KBM-7 (cell line): ENCODE measurements at regions not wholly inside any gene's neighbourhood (a gene's known extent, or its start where the extent isn't known, plus 50 kb on each side); places are given as distances from the start of the nearest gene placed in this dataset.
A peak's percentile ranks its signal among the peaks of the same experiment; 100 is the strongest.
"Not testable (repeated sequence)": the region's sequence is repeated elsewhere in the genome, so short reads cannot be mapped to it uniquely, and the experiment has no call there.

ENCODE experiments used
- DNase-seq: peaks from one replicate; pipeline ENCODE4 v3.0.0-alpha.2; 2015
- in situ Hi-C: fragments of 300-500 bp; cut with MboI; formaldehyde crosslinking; loops from 2 replicates; pipeline ENCODE4 v1.14.3; 2020; ENCODE audit warnings: low sequenced_read_pairs, low pct_unique_long_range_greater_than_20kb, mixed read lengths

DNA sequence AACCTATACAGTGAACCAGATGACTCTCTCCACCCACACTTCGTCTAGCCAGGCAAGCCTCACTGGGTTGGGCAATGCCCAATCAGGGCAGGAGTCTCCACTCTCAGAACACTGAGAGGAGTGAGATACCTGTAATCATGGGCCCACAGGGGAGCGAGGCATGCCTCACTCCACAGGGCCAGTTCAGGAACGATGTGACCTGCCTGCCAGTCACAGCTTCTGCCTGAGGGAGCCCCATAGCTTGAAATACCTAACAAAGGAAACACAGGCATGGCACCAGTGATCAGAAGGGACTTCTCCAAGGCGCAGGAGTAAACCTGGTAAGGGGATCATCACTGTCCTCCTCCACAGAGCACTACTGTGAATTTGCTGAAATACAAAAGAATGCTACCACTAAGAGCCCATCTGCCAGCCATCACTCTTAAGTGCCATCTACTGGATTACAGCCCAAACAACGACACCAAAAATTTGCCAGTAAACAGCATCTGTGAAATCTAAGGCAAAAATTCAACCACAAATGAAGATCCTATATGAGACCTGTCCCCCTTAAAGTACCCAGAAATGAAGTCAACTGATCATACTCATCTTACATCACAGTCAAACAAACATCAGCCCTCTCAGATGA is 689.9 kb upstream of the SEMA6D start:
- in situ Hi-C loops, result no loop called here
- DNase-seq, result no peak

DNA sequence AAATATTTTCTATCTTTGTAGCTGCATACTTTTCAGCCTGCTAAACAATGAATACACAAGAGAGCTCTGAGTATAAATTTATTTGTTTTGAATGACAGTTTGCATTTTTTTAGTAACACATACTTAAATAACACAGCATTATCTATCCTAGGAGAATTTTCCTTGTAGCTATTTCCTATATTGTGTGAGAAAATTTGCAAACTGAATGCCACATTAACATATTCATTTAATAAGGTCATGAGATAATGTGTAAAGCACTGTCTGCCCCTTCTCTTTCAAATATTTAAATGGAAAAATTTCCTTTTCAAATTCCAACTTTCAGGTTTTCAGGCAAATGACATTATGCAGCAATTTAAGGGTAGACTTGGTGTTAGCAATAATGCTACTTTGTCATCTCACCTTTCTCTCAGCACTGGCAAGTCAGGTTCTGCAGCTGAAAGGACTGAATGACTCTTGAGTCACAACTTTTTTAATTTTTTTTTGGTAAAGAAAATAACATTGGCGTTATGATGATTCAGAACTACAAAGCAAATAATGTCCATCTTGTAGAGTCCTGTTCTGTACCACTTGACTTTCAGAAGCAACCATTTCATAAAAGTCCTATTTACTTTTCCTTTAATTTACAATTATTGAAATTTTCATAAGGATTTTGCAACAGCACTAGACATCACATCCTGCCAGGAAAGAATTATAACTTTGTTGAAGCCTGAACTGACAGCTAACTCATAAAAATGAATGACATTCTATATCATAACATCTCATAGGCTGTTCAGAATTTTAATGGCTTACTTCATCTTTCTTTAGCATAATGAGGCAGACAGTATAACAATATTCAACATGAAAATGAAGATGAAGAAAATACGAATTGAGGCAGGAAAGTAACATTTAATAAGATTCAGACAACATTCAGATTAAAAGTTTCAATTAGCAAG is 681.6 kb upstream of the SEMA6D start:
- in situ Hi-C loops, result no loop called here
- DNase-seq, result no peak

DNA sequence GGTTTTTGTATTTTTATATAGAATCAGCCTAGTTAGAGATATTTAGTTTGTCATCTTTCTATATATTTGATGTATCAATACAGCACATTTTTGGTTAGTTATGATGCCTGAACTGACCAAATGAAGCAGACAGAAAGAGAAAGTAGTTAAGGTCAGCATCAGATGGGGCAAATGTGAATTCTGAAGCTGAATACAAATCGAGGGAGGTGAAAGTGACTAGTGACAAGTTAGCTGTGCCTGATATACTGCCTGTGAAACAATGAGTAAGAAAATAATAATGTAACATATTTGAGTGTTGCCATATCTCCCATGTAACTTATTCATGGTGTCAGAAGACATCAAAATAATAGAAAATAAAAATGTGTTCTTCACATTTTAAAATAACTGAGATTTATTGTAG is 680.3 kb upstream of the SEMA6D start:
- no peak for DNase-seq
- in situ Hi-C loops, result no loop called here

DNA sequence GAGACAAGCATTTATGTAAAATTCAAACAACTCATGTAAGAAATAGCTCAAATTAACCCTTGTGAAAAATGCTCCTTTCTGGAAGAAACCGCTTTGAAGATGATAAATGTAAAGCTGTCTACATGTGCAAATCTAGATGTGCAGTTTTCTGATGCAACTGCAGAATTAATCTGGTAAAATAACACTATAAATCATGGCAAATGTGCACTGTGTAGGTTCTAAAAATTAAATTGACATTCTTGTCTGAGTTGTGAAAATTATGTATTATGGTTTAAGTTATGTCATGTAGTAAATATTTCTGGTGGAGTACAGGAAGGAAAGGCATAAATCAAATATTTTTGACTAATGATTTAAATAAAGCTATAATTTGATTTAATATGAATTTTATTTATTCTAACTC is 678.1 kb upstream of the SEMA6D start:
- in situ Hi-C loops, result no loop called here
- DNase-seq, result no peak

DNA sequence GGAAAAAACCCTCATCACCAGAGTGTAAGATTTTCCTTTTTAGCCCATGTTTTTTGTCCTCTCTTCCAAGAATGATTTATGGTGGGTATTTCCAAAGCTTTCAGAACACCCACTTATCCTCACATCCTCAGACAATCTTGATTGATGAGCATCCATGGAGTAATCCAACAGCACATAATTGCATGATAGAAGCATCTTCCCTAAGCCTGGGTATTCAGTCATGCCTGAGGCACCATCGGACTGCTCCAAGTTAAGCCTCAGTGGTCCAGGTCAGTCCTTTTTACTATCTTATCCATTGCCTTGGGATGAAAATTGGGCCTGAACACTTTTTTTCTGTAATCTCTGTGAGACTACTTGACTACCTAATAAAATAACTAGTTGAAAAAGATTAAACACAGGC is 676.0 kb upstream of the SEMA6D start:
- in situ Hi-C loops, result no loop called here
- DNase-seq, result no peak

DNA sequence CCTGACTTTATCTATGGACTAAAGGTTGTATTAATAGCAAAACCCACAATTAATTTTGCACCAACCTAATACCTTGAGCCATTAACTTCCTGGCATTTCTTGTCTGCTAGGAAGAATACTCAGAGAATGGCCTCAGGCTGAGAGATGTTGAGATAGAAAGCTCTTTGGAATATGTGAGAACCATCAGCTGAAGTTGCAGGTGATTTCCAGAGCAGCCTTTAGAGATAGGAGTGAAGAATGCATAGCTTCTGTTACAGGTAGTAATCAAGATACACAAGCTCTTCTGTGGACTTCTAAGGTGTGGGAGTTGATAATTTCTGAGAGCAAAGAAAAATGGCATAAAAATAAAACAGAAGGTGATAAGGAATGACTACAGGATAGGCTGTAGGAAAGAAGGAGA is 669.3 kb upstream of the SEMA6D start:
- DNase-seq, in situ Hi-C loops: not testable (repeated sequence)

DNA sequence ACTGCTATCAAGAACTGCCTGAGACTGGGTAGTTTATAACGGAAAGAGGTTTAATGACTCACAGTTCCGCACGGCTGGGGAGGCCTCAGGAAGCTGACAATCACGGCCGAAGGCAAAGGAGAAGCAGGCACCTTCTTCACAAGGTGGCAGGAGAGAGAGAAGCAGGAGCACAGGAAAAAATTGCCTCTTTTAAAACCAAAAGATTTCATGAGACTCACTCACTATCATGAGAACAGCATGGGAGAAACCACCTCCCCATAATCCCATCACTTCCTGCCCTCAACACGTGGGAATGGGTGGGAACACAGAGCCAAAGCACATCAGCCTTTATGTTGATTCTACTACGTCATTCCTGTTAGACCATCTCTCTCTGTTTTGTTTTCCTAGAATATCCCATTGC is 650.9 kb upstream of the SEMA6D start:
- peak; percentile 2 for DNase-seq
- in situ Hi-C loops, result no loop called here

DNA sequence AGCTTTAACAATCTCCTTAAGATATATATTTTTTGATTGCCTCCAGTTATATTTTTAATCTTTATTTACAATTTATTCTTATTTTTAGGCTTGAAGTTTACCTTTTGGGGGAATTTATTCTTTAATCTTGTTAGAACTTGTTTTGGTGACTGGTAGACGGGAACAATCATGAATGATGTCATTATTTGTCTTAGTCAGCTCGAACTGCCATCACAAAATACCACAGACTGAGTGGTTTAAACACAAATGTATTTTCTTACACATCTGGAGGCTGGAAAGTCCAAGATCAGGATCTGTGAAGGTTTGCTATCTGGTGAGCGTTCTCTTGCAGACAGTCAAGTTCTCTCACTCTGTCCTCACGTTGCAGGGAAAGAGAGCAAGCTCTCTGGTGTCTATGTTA is 639.5 kb upstream of the SEMA6D start:
- in situ Hi-C loops, DNase-seq: not testable (repeated sequence)

DNA sequence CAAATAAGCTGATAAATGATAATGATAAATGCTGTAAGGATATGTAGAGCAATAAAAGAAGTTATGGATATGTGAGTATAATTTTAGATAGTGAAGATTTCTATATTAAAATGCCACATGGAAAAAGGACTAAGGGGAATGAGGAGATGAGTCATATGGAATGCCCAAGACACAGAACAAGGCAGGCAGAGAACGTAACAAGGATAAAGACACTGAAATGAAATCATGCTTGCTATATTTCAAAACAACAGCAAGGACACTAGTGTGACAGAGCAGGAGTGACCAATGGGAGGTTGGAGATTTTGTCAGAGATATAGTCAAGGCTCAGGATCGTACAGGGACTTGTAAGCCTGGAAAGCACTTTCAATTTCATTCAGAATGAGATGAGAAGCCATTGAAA is 621.5 kb upstream of the SEMA6D start:
- in situ Hi-C loops, result no loop called here

DNA sequence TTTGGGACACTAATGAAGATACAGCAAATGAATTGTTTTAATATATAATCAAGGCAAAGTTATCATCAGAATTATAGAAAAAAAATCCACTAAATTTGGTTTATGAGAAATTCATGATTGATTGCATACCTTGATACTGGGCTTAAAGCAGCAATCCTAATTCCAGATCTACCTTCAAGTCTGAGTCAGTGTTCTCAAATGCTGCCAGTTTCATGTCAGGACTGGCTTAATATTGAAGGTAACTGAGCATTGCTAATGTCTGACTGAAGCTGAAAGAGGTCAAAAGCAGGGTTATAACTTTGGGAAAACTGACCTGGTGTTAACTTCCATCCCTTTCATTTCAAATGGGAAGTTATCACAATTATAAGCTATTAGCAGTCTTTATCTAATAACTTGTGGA is 618.8 kb upstream of the SEMA6D start:
- DNase-seq, in situ Hi-C loops: not testable (repeated sequence)

More for the DNA sequence above, 621.5 kb upstream of the SEMA6D start:
- DNase-seq, result no peak

DNA sequence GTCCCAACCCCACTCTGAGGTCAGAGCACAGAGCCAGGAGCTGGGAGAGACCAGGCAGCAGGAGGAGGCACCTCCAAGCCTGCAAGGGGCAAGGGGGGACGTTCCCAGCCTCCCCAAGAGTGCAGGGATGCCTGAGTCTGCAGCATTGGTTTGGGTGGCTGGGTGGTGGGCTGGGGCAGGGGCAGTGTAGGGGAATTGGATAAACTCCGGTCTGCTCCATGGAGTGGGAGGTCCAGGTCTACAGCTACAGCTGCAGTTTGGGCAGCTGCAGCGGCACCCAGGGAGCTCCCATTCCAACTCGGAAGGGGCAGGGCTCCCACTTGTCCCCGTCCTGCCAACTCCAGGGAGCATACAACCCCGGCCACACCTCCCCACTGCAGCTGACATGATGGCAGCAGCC is 617.5 kb upstream of the SEMA6D start:
- DNase-seq, in situ Hi-C loops: not testable (repeated sequence)

DNA sequence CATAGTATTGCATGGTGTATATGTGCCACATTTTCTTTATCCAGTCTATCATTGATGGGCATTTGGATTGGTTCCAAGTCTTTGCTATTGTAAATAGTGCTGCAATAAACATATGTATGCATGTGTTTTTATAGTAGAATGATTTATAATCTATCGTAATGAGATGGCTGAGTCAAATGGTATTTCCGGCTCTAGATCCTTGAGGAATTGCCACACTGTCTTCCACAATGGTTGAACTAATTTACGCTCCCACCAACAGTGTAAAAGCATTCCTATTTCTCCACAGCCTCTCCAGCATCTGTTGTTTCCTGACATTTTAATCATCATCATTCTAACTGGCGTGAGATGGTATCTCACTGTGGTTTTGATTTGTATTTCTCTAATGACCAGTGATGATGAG is 608.5 kb upstream of the SEMA6D start:
- in situ Hi-C loops, DNase-seq: not testable (repeated sequence)

DNA sequence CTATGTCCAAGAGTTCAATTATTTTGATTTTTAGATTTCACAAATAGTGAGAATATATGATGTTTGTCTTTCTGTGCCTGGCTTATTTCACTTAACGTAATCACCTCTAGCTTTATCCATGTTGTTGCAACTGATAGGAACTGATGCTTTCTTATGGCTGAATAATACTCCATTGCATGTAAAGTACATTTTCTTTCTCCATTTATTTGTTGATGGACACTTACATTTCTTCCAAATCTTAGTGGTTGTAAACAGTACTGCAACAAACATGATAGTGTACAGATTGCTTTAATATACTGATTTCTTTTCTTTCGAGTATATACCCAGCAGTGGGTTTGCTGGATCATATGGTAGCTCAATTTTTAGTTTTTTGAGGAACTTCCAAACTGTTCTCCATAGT is 600.6 kb upstream of the SEMA6D start:
- DNase-seq, result no peak
- in situ Hi-C loops, result no loop called here

DNA sequence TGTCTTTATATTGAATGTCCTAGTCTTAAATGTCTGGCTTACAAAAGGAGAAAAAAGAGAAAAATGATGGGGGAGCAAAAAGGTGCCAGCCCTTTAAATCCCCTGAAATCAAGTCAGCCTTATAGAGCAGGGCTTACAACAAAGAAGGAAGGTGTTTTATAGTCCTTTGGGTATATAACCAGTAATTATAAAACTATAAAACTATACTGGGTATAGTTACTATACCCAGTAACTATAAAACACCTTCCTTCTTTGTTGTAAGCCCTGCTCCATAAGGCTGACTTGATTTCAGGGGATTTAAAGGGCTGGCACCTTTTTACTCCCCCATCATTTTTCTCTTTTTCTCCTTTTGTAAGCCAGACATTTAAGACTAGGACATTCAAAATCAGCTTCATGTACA is 598.0 kb upstream of the SEMA6D start:
- in situ Hi-C loops, result no loop called here
- DNase-seq, result no peak

DNA sequence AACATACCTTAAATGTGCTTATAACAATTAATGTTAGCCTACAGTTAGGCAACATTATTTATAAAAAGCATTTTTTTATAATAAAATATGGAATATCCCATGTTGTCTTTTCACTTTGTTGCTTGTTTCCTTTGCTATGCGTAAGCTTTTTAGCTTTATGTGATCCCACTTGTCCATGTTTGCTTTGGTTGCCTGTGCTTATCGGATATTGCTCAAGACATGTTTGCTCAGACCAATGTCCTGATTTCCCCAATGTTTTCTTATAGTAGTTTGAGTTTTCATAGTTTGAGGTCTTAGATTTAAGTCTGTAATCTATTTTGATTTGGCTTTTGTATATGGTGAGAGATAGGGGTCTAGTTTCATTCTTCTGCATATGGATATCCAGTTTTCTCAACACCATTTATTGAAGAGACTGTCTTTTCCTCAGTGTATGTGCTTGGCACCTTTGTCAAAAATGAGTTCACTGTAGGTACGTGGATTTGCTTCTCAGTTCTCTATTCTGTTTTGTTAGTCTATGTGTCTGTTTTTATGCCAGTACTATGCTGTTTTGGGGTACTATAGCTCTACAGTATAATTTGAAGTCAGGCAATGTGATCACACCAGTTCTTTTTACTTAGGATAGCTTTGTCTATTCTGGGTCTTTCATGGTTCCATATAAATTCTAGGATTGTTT is 592.7 kb upstream of the SEMA6D start:
- DNase-seq, result no peak
- in situ Hi-C loops, result no loop called here

DNA sequence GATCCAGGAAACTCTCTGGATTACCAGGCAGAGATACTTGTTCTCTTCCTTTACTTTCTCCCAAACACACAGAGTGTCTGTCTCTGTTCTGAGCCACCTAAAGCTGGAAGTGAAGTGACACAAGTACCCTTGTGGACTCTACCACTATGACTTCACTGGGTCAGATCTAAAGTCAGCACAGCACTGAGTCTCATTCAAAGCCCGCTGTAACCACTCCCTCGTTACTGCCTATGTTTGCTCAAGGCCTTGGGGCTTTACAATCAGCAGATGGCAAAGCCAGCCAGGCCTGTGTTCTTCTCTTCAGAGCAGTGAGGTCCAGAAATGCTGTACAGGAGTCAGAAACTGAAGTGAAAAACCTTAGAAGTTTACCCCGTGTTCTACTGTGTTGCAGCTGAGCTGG is 588.3 kb upstream of the SEMA6D start:
- no peak for DNase-seq
- in situ Hi-C loops, result no loop called here

DNA sequence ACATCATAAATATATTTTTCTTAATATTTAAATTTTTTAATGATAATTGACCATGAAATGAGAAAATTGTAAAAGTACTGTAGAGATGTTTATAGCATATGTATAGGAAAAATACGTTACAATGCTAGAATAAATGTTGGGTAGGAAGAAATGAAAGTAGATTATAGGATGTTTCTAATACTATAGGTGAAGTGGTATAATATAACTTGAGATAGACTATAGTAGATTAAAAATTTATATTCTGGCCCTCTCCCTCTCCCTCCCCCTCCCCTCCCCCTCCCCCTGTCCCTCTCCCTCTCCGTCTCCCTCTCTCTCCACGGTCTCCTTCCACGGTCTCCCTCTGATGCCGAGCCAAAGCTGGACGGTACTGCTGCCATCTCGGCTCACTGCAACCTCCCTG is 585.9 kb upstream of the SEMA6D start:
- in situ Hi-C loops, DNase-seq: not testable (repeated sequence)

DNA sequence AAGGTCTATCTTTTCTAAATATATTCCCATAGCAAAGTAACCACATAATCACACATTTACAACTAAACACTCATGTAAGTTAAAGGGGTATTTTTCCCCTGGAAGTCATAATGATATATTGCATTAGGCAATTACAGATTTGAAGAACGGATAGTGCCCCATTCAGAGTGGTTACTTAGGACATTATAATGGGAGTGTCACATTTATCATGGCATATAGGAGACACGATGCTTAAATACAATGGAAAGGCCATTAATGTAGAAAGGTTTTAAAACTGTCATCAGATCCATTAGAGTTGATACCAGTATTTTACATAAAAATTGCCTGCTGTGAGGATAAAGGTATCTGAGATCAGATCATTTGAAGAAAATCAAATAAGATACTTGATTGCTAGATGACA is 582.0 kb upstream of the SEMA6D start:
- in situ Hi-C loops, result no loop called here
- no peak for DNase-seq

DNA sequence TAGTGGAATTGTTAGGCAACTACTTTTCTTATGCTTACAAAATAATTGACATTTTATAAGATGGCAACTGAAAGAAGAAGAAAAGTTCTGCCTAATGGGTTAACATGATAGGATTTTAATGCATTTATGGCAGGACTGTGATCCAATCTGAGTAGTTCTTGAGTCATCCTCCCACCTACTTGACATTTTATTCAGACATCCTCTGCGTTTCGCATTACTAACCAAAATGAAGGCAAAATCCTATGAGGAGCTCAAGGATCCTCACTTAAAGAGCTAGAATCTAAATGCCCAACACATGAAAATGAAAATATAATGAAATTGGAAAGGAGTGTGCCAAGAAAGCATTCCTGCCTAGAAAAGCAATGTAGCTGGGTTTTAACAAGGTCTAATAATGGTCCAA is 581.1 kb upstream of the SEMA6D start:
- in situ Hi-C loops, result no loop called here
- no peak for DNase-seq

DNA sequence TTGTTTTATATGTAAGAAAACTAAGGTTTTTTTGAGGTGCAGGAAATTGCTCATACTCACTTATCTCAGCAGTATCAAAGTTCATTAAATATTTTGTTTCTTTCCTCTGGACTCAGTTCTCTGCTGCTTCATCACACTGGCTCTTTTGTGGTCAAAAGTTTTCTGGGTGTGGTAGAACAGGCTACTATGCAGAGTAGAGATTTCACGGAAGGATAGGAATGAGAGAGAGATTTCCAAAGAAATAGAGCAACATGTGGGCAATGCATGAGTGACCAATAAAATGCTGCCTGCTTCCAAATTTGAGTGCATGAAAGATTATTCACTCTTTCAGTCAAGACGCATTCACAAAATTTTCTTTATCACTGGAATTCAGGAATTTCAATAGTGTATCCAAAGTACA is 577.3 kb upstream of the SEMA6D start:
- in situ Hi-C loops, result no loop called here
- no peak for DNase-seq
